ENCODE measurements at regions not wholly inside any gene's neighbourhood (a gene's known extent, or its start where the extent isn't known, plus 50 kb on each side); places are given as distances from the start of the nearest gene placed in this dataset.
"Not testable (repeated sequence)": the region's sequence is repeated elsewhere in the genome, so short reads cannot be mapped to it uniquely, and the experiment has no call there.

DNA sequence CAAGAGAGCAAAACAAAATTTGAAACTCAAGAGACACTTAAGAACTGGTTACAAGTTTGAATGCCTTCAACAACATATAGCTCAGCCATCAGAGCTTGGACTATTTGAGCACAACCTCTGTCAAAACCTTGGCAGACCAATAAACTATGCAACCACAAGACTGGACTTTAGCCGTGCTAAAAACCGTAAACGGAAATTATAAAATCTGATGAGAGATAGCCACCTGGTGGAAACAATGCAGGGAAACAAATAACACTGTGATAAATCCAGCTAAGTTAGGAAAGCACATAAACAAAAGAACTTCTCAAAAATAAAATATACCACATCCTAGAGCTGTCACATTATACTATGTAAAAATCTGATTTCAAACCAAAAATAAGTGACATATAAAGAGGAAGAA, 1074.2 kb upstream of the NOVA1 start:
- no peak overlapping the region for H3K4me3 ChIP-seq (ENCODE audit: low read depth, low read length)
- TF ChIP-seq, protein P1, sequence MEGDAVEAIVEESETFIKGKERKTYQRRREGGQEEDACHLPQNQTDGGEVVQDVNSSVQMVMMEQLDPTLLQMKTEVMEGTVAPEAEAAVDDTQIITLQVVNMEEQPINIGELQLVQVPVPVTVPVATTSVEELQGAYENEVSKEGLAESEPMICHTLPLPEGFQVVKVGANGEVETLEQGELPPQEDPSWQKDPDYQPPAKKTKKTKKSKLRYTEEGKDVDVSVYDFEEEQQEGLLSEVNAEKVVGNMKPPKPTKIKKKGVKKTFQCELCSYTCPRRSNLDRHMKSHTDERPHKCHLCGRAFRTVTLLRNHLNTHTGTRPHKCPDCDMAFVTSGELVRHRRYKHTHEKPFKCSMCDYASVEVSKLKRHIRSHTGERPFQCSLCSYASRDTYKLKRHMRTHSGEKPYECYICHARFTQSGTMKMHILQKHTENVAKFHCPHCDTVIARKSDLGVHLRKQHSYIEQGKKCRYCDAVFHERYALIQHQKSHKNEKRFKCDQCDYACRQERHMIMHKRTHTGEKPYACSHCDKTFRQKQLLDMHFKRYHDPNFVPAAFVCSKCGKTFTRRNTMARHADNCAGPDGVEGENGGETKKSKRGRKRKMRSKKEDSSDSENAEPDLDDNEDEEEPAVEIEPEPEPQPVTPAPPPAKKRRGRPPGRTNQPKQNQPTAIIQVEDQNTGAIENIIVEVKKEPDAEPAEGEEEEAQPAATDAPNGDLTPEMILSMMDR (IDR thresholded peaks at IDR 0.05; ENCODE audit: insufficient read depth, low read length, severe bottlenecking) = no peak
- no peaks in the 10 kb centered on the region for H3K27me3 ChIP-seq (ENCODE audit: control insufficient read depth, insufficient read depth, low read length)
- FAIRE-seq = no peak
- no peaks in the 10 kb centered on the region for H3K36me3 ChIP-seq (ENCODE audit: control insufficient read depth, insufficient read depth, low read length)
- no peak for DNase-seq (ENCODE audit: low read depth)

DNA sequence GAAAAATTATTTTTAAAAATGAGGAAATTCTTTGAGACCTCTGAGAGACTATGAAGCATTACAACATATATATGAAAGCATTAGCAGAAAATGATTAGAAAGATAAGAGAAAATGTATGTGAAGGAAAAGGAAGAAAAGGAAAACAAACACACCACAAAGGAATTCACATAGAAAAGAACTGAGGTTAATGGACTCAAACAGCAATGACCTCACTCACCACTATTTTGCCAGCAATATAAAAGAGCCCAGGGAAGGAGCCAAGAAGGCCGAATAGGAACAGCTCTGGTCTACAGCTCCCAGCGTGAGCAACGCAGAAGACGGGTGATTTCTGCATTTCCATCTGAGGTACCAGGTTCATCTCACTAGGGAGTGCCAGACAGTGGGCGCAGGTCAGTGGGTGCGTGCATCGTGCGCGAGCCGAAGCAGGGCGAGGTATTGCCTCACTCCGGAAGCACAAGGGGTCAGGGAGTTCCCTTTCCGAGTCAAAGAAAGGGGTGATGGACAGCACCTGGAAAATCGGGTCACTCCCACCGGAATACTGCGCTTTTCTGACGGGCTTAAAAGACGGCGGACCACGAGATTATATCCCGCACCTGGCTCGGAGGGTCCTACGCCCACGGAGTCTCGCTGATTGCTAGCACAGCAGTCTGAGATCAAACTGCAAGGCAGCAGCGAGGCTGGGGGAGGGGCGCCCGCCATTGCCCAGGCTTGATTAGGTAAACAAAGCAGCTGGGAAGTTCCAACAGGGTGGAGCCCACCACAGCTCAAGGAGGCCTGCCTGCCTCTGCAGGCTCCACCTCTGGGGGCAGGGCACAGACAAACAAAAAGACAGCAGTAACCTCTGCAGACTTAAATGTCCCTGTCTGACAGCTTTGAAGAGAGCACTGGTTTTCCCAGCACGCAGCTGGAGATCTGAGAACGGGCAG, 1075.2 kb upstream of the NOVA1 start:
- H3K4me3 ChIP-seq (ENCODE audit: low read depth, low read length); DNase-seq (ENCODE audit: low read depth); H3K27me3 ChIP-seq (ENCODE audit: control insufficient read depth, insufficient read depth, low read length); FAIRE-seq; H3K36me3 ChIP-seq (ENCODE audit: control insufficient read depth, insufficient read depth, low read length): not testable (repeated sequence)

DNA sequence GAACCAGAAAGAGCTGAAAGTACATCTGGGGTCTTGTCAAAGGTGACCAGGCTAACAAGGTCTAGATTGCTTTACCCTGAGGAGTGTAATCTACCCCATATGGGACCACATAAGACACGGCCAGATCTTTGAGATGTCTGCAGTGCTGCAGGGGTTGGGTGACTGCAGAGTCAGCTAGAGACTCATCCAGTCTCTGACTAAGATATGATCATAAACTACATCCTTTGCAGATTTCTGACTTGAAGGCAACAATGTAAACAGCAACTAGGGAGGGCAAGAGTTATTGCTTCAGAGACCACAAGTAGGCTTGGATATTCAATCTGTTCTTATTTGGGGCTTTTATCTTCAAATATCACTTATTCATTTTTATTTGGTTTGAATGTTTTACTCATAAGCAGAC, 1080.5 kb upstream of the FOXG1 start:
- Histone ChIP-seq H3K36me3 (ENCODE audit: control insufficient read depth, insufficient read depth, low read length) (no peaks in the 10 kb centered on the region), H3K27me3 (ENCODE audit: control insufficient read depth, insufficient read depth, low read length) (no peaks in the 10 kb centered on the region), H3K4me3 (ENCODE audit: low read depth, low read length) (no peak overlapping the region)
- TF ChIP-seq, protein P1 (IDR thresholded peaks at IDR 0.05; ENCODE audit: insufficient read depth, low read length, severe bottlenecking) = no peak
- FAIRE-seq (no peak), DNase-seq (ENCODE audit: low read depth) (peak; percentile 1)

DNA sequence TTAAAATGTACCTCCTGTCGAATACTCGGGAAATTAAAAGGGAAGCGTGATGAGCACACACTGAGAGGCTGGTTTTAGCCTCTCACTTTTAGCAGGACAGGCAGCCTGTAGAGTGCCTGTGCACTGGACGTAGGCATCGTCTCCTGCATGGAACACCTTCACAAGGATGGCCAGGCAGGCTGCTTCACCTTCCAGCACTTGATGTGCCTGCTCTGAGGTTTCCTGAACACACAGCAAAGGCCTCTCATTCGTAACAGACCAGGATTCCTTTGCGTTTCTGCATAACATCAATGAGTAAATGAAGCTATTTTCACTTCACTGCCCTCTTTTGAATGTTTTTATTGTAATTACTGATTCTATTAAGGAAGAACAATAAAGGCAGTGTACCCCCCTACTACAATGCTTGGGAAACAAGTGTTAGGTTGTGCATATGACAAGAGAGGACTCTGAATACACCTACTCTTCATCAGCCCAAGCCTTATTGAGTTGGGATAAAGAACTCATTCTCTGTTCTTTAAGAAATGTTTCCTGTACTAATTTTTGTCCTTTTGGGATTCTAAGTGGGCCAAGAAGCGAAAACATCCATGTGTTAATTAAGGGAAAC, 1077.6 kb upstream of the FOXG1 start:
- Histone ChIP-seq H3K27me3 (ENCODE audit: control insufficient read depth, insufficient read depth, low read length) (no peaks in the 10 kb centered on the region), H3K36me3 (ENCODE audit: control insufficient read depth, insufficient read depth, low read length) (no peaks in the 10 kb centered on the region), H3K4me3 (ENCODE audit: low read depth, low read length) (no peak overlapping the region)
- DNase-seq (ENCODE audit: low read depth) (no peak), FAIRE-seq (no peak)
- TF ChIP-seq, protein P1 (IDR thresholded peaks at IDR 0.05; ENCODE audit: insufficient read depth, low read length, severe bottlenecking) = no peak

DNA sequence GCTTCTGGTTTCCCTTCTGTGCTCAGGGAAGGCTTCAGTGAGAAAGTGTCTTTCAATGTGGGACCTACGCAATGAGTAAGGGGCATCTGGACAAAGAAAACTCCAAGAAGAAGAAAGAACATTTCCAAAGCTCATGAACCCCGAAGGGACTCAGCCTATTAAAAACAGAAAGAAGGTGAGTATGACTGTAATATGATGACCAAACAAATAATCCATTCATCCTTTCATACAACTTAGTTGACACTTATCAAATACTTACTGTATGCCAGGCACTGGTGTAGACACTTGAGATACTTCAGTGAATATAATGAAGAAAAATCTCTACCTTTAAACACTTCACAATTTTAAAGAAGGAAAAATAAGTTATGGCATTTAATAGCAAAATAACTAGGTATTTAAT, 1054.2 kb upstream of the FOXG1 start:
- DNase-seq (ENCODE audit: low read depth) (no peak), FAIRE-seq (no peak)
- H3K27me3 ChIP-seq (ENCODE audit: control insufficient read depth, insufficient read depth, low read length) = no peaks in the 10 kb centered on the region
- H3K4me3 ChIP-seq (ENCODE audit: low read depth, low read length) = no peak overlapping the region
- TF ChIP-seq, protein P1 (IDR thresholded peaks at IDR 0.05; ENCODE audit: insufficient read depth, low read length, severe bottlenecking) = no peak
- no peaks in the 10 kb centered on the region for H3K36me3 ChIP-seq (ENCODE audit: control insufficient read depth, insufficient read depth, low read length)

DNA sequence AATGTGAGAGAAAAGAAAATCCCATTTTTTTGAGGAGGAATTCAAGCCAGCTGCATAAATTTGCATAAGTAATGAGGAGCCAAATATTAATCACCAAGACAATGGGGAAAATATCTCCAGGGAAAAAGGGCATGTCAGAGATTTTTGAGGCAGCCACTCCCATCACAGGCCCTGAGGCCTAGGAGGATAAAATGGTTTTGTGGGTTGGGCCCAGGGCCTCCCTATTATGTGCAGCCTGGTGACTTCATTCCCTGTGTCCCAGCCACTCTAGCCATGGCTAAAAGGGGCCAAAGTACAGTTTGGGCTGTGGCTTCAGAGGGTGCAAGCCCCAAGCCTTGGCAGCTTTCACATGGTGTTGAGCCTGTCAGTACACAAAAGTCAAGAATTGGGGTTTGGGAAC, 1051.0 kb upstream of the FOXG1 start:
- FAIRE-seq (no peak), DNase-seq (ENCODE audit: low read depth) (no peak)
- Histone ChIP-seq H3K36me3 (ENCODE audit: control insufficient read depth, insufficient read depth, low read length) (no peaks in the 10 kb centered on the region), H3K27me3 (ENCODE audit: control insufficient read depth, insufficient read depth, low read length) (no peaks in the 10 kb centered on the region), H3K4me3 (ENCODE audit: low read depth, low read length) (no peak overlapping the region)
- TF ChIP-seq, protein P1 (IDR thresholded peaks at IDR 0.05; ENCODE audit: insufficient read depth, low read length, severe bottlenecking) = no peak

Measured in bronchial epithelial cell (primary cell).